ENCODE measurements at regions not wholly inside any gene's neighbourhood (a gene's known extent, or its start where the extent isn't known, plus 50 kb on each side); places are given as distances from the start of the nearest gene placed in this dataset.
"Not testable (repeated sequence)": the region's sequence is repeated elsewhere in the genome, so short reads cannot be mapped to it uniquely, and the experiment has no call there.

DNA sequence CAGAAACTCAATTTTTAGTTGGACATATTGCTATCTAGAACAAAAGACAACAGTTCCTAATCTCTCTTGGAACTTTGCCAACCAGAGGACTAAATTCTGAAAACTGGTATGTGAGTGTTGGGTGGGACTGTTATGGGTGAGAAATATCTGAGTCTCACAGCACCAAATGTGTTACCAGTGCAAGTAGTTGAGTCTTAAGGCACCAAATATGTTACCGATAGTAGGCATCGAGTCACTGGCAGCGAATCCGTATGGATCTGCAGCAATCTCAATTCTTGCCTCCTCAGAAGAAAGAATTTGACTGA is 575.2 kb downstream of the DACH1 start:
- no peak for DNase-seq

DNA sequence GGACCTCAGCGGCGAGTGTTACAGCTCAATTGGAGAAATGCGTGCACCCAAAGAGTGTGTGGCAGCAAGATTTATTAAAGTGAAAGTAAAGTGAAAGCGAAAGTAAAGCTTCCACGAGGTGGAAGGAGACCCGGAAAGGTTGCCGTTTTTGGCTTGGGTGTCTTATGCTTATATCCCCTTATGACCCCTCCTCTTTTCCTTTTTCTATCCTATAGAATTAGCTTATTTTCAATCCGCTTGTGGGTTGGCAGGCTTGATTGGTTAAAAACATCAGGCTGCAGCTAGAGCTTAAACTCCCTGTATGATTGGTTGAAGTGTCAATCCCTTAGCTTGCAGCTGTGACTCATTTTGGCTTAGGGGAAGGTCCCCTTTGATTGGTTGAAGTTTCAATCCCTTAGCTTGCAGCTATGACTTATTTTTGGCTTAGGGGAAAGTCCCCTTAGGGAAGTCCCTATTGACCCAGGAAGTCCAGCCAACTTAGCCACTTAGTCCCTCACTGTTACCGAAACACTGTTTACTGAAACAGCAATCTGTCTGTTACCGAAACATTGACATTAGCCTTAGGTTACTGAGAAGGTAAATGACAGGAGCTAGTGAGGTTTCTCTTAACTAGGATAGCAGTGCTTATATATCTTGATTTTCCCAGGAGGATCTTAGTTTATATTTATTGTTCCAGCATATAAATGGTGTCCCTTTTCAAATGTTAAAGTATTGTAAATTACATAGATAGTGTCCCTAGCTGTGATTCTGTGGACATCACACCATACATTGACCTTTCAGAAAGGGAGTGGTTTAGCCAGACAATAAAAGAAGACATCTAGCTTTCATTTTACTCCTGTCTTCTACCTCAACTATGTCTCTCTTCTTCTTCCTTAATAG is 575.8 kb downstream of the DACH1 start:
- peak in 1 of 4 experiments; percentile 10 for DNase-seq

GRCh38 chr13:71289980-71290379 is 577.0 kb downstream of the DACH1 start:
- DNase-seq = not testable (repeated sequence)

DNA sequence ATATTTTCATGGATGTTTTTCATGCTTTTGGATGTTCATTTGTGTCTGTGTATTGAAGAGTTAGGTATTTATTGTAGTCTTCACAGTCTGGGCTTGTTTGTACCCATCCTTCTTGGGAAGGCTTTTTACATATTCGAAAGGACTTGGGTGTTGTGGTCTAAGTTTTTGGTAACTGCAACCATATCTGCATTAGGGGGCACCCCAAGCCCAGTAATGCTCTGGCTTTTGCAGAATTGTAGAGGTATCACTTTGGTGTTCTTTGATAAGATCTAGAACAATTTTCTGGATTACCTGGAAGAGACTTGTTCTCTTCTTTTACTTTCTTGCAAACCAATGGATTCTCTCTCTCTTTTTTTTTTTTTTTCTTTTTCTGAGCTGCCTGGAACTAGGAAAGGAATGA is 581.3 kb downstream of the DACH1 start:
- no peak for DNase-seq

GRCh38 chr13:71278512-71278911 is 588.5 kb downstream of the DACH1 start:
- no peak for DNase-seq

- DNase-seq = no peak
Measured at GRCh38 chr13:71274923-71275608, 591.9 kb downstream of the DACH1 start.

DNA sequence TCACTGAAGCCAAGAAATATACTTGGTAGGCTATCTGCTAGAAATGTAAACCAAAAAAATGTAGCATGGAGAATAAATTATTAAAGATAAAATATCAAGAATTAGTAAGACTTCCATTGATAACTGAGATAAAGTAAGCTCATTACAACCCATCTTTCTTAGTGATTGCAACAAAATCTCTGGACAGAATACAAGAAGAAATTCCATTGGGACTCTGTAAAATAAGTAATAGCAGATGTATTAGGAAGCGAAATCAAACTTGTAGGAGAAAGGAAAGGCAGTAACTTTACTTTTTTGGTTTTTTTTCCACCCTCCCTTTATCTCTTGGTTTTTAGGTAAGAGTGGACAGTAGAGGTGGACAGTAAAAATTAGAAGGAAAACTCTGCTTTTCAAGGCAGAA is 605.7 kb downstream of the DACH1 start:
- DNase-seq = no peak

- no peak for DNase-seq
Measured at GRCh38 chr13:71260246-71260645, 606.8 kb downstream of the DACH1 start.

- no peak for DNase-seq
Measured at GRCh38 chr13:71255633-71256032, 611.4 kb downstream of the DACH1 start.

DNA sequence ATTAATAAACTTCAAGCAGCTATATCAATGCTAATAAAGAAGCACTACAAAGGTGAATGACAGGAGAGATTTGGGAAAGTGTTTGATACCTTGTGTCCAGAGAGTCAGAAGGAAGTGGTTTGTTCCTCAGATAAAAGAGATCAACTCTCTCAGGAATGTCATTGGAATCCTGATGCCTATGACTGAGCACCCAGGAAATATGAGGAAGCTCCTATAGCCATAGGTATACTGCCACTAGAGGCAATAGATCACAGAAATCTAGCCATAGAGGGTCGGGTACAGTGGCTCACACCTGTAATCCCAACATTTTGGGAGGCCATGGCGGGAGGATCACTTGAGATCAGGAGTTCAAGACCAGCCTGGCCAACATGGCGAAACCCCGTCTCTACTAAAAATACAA is 612.6 kb downstream of the DACH1 start:
- no peak for DNase-seq

- DNase-seq = no peak
Measured at GRCh38 chr13:71252184-71252704, 614.8 kb downstream of the DACH1 start.

- DNase-seq = no peak
Measured at GRCh38 chr13:71251292-71251951, 615.6 kb downstream of the DACH1 start.

GRCh38 chr13:71249011-71249410 is 618.0 kb downstream of the DACH1 start:
- no peak for DNase-seq

DNA sequence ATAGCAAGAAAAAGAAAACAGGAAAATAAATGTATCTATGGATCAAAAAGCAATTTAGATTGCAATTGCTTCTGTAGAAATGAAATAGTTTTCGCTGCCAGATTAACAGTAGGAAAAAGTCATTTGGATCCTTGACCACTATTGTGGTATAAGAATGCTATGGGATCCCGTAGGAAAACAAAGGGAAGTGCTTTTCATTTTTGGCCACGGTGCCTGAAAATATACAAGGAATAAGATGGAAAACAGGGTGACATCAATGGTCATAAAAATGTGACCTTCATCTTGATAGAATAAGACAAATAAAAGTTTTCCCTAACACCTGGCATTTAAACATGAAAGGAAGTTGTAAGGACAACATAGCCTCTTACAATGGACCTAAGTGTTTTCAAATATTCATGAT is 622.8 kb downstream of the DACH1 start:
- DNase-seq = no peak

- no peak for DNase-seq
Measured at GRCh38 chr13:71242201-71242600, 624.8 kb downstream of the DACH1 start.

DNA sequence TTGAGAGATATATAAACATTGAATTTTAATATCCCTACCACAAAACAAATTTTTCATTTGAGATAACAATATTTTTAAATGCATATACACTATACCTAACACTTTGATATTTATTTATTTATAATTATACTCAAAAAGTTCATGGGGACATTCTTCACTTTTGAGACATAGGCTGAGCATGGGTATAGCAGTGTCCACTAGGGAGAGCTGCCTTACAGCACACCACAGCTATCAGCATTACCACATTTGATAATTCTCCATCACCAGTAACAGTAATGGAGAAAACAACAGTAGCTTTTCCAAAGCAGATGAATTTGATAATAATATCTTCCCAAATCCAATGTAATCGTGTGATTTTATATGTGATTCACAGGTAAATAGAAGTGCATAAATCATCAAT is 626.1 kb downstream of the DACH1 start:
- no peak for DNase-seq

DNA sequence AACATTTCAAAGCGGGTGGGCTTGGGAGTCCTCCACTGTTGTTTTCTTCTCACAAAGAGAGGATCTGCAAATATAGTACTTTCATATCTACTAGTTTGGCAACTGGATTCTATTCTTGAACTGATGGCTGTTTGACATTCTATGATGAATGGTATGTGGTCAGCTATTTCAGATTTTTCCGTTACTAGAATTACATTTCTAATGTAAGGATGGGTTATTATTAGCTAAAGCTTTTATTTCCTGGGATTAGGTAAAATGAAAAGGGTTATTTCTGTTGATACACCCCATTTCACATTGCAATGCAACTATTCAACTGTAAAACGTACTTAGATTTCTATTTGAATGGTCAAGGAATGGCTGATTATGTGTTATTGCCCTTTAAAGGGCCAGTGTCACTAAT is 629.7 kb downstream of the DACH1 start:
- no peak for DNase-seq

- DNase-seq = no peak
Measured at GRCh38 chr13:71219698-71220415, 647.1 kb downstream of the DACH1 start.

DNA sequence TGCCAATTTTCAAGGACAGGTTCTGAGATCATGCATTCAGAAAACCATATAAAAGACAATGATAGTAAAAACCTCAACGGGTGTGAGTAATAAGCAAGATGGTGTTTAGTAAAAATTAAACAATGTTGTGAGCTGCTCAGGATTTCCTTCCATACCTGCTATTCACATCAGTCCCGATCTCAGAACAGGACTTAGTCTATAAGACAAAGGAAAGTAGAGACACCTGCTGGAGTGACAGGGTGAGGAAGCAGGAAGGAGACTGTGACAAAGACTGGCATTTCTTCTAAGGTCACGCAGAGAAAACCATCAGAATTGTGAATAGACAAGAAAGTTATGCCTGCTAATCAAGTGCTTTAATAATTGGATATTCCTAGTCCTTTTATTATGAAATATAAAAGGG is 648.0 kb downstream of the DACH1 start:
- no peak for DNase-seq

DNA sequence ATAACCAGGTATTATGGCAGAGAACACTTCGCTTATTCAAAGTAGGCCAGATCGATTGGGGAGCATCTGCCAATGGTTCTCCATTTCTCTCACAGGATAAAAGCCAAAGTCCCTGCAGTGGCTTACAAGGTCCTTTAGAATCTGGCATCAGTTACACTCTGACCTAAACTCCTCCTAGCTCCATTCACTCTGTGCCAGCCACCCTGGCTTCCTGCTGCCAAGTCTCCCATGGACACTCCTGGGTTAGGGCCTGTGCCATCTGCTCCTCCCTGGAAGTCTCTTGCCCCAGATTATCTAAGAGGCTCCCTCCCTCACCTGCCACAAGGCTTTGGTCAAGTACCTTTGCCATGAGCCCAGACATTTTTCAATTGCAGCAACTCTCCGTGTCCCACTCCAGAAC is 649.2 kb downstream of the DACH1 start:
- no peak for DNase-seq

DNA sequence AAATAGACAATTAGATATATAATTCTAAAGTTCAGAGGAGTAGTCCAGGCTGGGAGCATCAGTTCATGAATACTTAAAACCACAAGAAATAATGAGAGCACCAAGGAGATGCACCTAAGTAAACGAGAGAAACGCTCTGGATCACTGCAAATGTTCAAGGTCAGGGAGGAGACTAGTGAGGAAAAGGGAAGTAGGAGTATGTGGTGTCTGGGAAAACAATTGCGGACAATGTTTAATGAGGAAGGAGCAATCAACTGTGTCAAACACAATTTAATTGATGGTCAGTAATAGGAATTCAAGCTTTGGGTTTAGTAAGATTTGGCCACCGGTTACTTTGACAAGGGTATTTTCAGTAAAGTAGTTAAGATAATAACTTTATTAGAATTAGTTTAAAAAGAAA is 652.2 kb downstream of the DACH1 start:
- DNase-seq = no peak

- no peak for DNase-seq
Measured at GRCh38 chr13:71214357-71214756, 652.6 kb downstream of the DACH1 start.

DNA sequence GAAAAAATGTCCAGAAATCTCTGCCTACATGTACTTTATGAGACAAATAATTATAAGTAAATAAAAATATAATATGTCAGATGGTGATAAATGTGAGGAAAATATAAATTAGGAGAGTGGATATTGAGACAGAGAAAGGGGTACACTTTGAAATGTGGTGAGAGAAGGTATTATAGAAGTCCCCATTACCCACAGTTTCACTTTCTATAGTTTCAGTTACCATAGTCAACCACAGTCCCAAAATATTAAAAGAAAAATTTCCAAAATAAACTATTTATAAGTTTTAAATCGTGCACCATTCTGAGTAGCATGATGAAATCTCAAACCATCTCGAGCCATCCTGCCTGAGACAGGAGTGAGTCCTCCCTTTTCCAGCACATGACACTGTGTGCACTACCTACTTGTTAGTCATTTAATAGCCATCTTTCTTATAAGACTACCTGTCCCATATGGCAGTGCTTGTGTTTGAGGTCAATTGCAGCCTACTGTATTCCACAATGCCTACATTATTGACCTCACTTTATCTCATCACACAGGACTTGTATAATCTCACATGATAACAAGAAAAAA is 653.7 kb downstream of the DACH1 start:
- DNase-seq = no peak

All from activated naive CD4-positive, alpha-beta T cell (primary cell).